Liver (tissue), 8 donors: ENCODE measurements at regions not wholly inside any gene's neighbourhood (a gene's known extent, or its start where the extent isn't known, plus 50 kb on each side); places are given as distances from the start of the nearest gene placed in this dataset.

Experiments used
- DNase-seq: peaks from one replicate; pipeline ENCODE4 v3.0.0-alpha.2; 2017; ENCODE audit warnings: low spot score
- H3K27ac ChIP-seq, 2 donors: one replicate each; pipeline ENCODE4 v1.7.0; 2013; ENCODE audit warnings: inconsistent platforms in 2 of 2, low read length in 2 of 2, control low read depth in 1 of 2, low read depth in 1 of 2, mild to moderate bottlenecking in 1 of 2
- H3K27me3 ChIP-seq, 4 donors: one replicate each; pipeline versions ENCODE4 v1.6.1 to v1.7.0; 2013; ENCODE audit warnings: low read length in 3 of 4, inconsistent platforms in 1 of 4, mild to moderate bottlenecking in 1 of 4, moderate library complexity in 1 of 4; ENCODE audit not compliant: control insufficient read depth in 4 of 4, insufficient read depth in 4 of 4
- H3K36me3 ChIP-seq, 4 donors: one replicate each; pipeline versions ENCODE4 v1.6.1 to v1.7.0; 2013; ENCODE audit warnings: low read length in 3 of 4, mild to moderate bottlenecking in 3 of 4, low read depth in 1 of 4, moderate library complexity in 1 of 4; ENCODE audit not compliant: control insufficient read depth in 4 of 4, insufficient read depth in 3 of 4
- H3K4me1 ChIP-seq, 4 donors: one replicate each; pipeline versions ENCODE4 v1.6.1 to v1.7.0; 2013; ENCODE audit warnings: low read length in 3 of 4, mild to moderate bottlenecking in 3 of 4, moderate library complexity in 1 of 4; ENCODE audit not compliant: control insufficient read depth in 4 of 4, insufficient read depth in 4 of 4
- H3K4me3 ChIP-seq, 3 donors: one replicate each; pipeline versions ENCODE4 v1.6.1 to v1.7.0; 2013; ENCODE audit warnings: low read length in 3 of 3, control low read depth in 1 of 3, low read depth in 1 of 3, mild to moderate bottlenecking in 1 of 3
- H3K9ac ChIP-seq, 2 donors: one replicate each; pipeline ENCODE4 v1.7.0; 2013; ENCODE audit warnings: low read length in 2 of 2, mild to moderate bottlenecking in 2 of 2, moderate library complexity in 2 of 2, control low read depth in 1 of 2, low read depth in 1 of 2
- H3K9me3 ChIP-seq, 4 donors: one replicate each; pipeline versions ENCODE4 v1.6.1 to v1.7.0; 2013; ENCODE audit warnings: low read length in 3 of 4; ENCODE audit not compliant: control insufficient read depth in 4 of 4
- FOXA1 ChIP-seq: IDR thresholded peaks from 2 replicates; pipeline ENCODE4 v1.6.1; 2016; ENCODE audit warnings: antibody characterized with exemption
- FOXA2 ChIP-seq: IDR thresholded peaks from 2 replicates; pipeline ENCODE4 v1.6.1; 2016; ENCODE audit warnings: antibody characterized with exemption
- GABPA ChIP-seq, 2 donors: IDR thresholded peaks in 1 of 2; conservative IDR thresholded peaks in 1 of 2; 2 replicates each; pipeline ENCODE4 v1.6.1; 2016; ENCODE audit warnings: antibody characterized with exemption in 2 of 2, mild to moderate bottlenecking in 1 of 2, moderate library complexity in 1 of 2
- HNF4A ChIP-seq, 2 donors: conservative IDR thresholded peaks; 2 replicates each; pipeline ENCODE4 v1.6.1; 2016; ENCODE audit warnings: antibody characterized with exemption in 2 of 2, mild to moderate bottlenecking in 2 of 2
- HNF4G ChIP-seq: IDR thresholded peaks from 2 replicates; pipeline ENCODE4 v1.6.1; 2016; ENCODE audit warnings: antibody characterized with exemption
- JUND ChIP-seq, 2 donors: IDR thresholded peaks; 2 replicates each; pipeline ENCODE4 v1.6.1; 2016; ENCODE audit warnings: antibody characterized with exemption in 2 of 2
- NR2F2 ChIP-seq: IDR thresholded peaks from 2 replicates; pipeline ENCODE4 v1.6.1; 2016; ENCODE audit warnings: antibody characterized with exemption
- RAD21 ChIP-seq, 2 donors: IDR thresholded peaks; 2 replicates each; pipeline ENCODE4 v1.6.1; 2016; ENCODE audit warnings: antibody characterized with exemption in 2 of 2, mild to moderate bottlenecking in 2 of 2
- RXRA ChIP-seq, 2 donors: IDR thresholded peaks; 2 replicates each; pipeline ENCODE4 v1.6.1; 2017 to 2018; ENCODE audit warnings: antibody characterized with exemption in 2 of 2, mild to moderate bottlenecking in 1 of 2
- TAF1 ChIP-seq: conservative IDR thresholded peaks from 2 replicates; pipeline ENCODE4 v1.6.1; 2016; ENCODE audit warnings: antibody characterized with exemption, mild to moderate bottlenecking
- YY1 ChIP-seq: IDR thresholded peaks from 2 replicates; pipeline ENCODE4 v1.6.1; 2016; ENCODE audit warnings: antibody characterized with exemption, mild to moderate bottlenecking
- WGBS: extraction: QIAGEN DNeasy Blood & Tissue Kit; methylation state at CpG from one replicate; pipeline ENCODE4 v1.1.7; 2013; 5-methylcytosine and 5-hydroxymethylcytosine counted together
- TF ChIP-seq, protein P1 (sequence below): IDR thresholded peaks from 2 replicates; pipeline ENCODE4 v1.6.1; 2016; ENCODE audit warnings: antibody characterized with exemption, mild to moderate bottlenecking
- TF ChIP-seq, protein P2 (sequence below): IDR thresholded peaks from 2 replicates; pipeline ENCODE4 v1.6.1; 2016; ENCODE audit warnings: antibody characterized with exemption
- TF ChIP-seq, protein P3 (sequence below): fragments of 150-350 bp; IDR thresholded peaks from 2 replicates; pipeline ENCODE4 v1.5.1; 2017; ENCODE audit warnings: improper control_type of control experiment, low read depth, low read length; ENCODE audit not compliant: missing input control
- donor health status: healthy.
- donor health status: healthy.
- donor health status: healthy.
- donor health status: healthy.
- donor health status: healthy.

DNA sequence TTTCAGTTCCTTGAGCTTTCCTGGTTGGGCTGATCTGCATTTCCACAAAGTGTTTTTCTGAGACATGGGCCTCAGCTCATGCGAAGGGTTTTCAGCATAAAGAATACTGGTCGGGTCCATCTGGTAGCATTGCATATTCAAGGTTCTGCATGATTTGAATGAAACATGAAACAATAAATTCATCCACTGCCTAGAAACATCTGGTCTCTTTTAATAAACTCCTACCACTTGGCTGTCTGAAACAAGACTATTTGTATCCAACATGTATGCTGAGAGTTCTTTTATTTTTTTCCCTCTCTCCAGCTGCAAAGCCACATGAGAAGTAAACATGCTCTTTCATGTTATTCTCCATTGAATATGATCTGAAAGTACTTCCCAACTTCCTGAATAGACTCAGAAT, 314.9 kb upstream of the SOX11 start (continued):
- TF ChIP-seq, protein P1, sequence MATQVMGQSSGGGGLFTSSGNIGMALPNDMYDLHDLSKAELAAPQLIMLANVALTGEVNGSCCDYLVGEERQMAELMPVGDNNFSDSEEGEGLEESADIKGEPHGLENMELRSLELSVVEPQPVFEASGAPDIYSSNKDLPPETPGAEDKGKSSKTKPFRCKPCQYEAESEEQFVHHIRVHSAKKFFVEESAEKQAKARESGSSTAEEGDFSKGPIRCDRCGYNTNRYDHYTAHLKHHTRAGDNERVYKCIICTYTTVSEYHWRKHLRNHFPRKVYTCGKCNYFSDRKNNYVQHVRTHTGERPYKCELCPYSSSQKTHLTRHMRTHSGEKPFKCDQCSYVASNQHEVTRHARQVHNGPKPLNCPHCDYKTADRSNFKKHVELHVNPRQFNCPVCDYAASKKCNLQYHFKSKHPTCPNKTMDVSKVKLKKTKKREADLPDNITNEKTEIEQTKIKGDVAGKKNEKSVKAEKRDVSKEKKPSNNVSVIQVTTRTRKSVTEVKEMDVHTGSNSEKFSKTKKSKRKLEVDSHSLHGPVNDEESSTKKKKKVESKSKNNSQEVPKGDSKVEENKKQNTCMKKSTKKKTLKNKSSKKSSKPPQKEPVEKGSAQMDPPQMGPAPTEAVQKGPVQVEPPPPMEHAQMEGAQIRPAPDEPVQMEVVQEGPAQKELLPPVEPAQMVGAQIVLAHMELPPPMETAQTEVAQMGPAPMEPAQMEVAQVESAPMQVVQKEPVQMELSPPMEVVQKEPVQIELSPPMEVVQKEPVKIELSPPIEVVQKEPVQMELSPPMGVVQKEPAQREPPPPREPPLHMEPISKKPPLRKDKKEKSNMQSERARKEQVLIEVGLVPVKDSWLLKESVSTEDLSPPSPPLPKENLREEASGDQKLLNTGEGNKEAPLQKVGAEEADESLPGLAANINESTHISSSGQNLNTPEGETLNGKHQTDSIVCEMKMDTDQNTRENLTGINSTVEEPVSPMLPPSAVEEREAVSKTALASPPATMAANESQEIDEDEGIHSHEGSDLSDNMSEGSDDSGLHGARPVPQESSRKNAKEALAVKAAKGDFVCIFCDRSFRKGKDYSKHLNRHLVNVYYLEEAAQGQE: no peak
- TF ChIP-seq JUND (IDR thresholded peaks at IDR 0.05): no peak

DNA sequence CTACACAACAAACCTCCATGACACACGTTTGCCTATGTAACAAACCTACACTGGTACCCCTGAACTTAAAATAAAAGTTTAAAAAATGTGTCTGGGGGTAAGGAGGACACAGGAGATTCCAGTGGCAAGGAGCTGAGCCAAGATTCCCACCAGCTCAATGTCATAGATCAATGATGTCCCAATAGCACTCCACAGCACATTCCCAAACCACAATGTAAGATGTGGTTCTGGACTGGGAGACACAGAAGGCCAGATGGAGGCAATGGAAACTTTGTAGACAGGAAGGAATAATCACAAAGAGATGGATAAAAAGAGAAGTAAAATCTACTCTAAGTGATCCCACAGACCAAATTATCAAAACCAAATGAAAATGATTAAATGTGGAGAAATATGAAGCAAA, 312.4 kb upstream of the SOX11 start:
- H3K9ac ChIP-seq: no peak overlapping the region
- DNase-seq: no peak
- TF ChIP-seq, protein P2, sequence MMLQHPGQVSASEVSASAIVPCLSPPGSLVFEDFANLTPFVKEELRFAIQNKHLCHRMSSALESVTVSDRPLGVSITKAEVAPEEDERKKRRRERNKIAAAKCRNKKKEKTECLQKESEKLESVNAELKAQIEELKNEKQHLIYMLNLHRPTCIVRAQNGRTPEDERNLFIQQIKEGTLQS: no peak
- no peak for TF ChIP-seq FOXA2
- TF ChIP-seq JUND (IDR thresholded peaks at IDR 0.05): no peak
- TF ChIP-seq, protein P1: no peak
- no peak for TF ChIP-seq RXRA (IDR thresholded peaks at IDR 0.05)
- TF ChIP-seq HNF4A (conservative IDR thresholded peaks at IDR 0.05): no peak
- TF ChIP-seq, protein P3, sequence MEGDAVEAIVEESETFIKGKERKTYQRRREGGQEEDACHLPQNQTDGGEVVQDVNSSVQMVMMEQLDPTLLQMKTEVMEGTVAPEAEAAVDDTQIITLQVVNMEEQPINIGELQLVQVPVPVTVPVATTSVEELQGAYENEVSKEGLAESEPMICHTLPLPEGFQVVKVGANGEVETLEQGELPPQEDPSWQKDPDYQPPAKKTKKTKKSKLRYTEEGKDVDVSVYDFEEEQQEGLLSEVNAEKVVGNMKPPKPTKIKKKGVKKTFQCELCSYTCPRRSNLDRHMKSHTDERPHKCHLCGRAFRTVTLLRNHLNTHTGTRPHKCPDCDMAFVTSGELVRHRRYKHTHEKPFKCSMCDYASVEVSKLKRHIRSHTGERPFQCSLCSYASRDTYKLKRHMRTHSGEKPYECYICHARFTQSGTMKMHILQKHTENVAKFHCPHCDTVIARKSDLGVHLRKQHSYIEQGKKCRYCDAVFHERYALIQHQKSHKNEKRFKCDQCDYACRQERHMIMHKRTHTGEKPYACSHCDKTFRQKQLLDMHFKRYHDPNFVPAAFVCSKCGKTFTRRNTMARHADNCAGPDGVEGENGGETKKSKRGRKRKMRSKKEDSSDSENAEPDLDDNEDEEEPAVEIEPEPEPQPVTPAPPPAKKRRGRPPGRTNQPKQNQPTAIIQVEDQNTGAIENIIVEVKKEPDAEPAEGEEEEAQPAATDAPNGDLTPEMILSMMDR: no peak
- TF ChIP-seq TAF1: no peak
- no peak for TF ChIP-seq GABPA (IDR thresholded peaks at IDR 0.05 in 1 of 2, conservative IDR thresholded peaks at IDR 0.05 in 1 of 2)
- no peak for TF ChIP-seq RAD21 (IDR thresholded peaks at IDR 0.05)
- H3K9me3 ChIP-seq: no peaks in the 10 kb centered on the region
- no peak overlapping the region for H3K27ac ChIP-seq
- no peak overlapping the region for H3K4me3 ChIP-seq
- H3K36me3 ChIP-seq: no peaks in the 10 kb centered on the region
- WGBS: 62% methylated on average over 1 of the region's 1 CpG
- H3K4me1 ChIP-seq: no peaks in the 10 kb centered on the region
- H3K27me3 ChIP-seq: no peaks in the 10 kb centered on the region

DNA sequence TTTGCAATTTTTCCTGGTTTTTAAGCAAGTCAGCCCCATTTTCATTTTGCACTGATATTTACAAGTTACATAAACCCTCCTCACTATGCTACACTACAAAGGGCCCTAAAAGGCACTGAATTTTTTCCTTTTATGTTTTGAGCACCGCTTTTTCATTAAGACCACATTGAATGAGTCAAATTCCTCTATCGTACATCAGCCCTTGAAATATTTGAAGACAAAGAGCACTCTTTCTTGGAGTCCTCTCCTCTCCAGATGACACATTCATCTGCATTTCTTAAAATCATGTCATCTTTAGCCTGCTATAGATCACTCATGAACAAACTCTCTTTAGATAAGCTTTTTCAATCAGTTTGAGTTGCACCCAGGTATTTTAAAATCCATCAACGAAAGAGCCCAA, 306.6 kb upstream of the SOX11 start:
- Histone ChIP-seq H3K36me3 (no peaks in the 10 kb centered on the region), H3K9ac (no peak overlapping the region), H3K4me3 (no peak overlapping the region), H3K4me1 (no peaks in the 10 kb centered on the region), H3K27me3 (no peaks in the 10 kb centered on the region), H3K27ac (no peak overlapping the region), H3K9me3 (no peaks in the 10 kb centered on the region)
- WGBS: 74% methylated on average over 3 of the region's 3 CpGs
- DNase-seq: no peak
- TF ChIP-seq NR2F2: no peak
- TF ChIP-seq, protein P3: no peak
- no peak for TF ChIP-seq YY1
- TF ChIP-seq RAD21 (IDR thresholded peaks at IDR 0.05): no peak
- TF ChIP-seq FOXA1: no peak
- TF ChIP-seq RXRA (IDR thresholded peaks at IDR 0.05): no peak
- TF ChIP-seq HNF4G: no peak
- TF ChIP-seq, protein P1: no peak
- TF ChIP-seq JUND (IDR thresholded peaks at IDR 0.05): no peak
- no peak for TF ChIP-seq GABPA (IDR thresholded peaks at IDR 0.05 in 1 of 2, conservative IDR thresholded peaks at IDR 0.05 in 1 of 2)
